T-helper 2 cell (primary cell): ENCODE measurements at regions not wholly inside any gene's neighbourhood (a gene's known extent, or its start where the extent isn't known, plus 50 kb on each side); places are given as distances from the start of the nearest gene placed in this dataset.

Experiments used
- DNase-seq, 5 experiments: peaks; one replicate each; pipeline versions ENCODE4 v3.0.0 to v3.0.0-alpha.2; 2012 to 2022

- no peak for DNase-seq
Observed at GRCh38 chr9:109886041-109886440, 106.0 kb downstream of the PALM2AKAP2 start.

- DNase-seq = peak in 1 of 5 experiments; percentile 78
Observed at GRCh38 chr9:109886617-109887016, 106.6 kb downstream of the PALM2AKAP2 start.

DNA sequence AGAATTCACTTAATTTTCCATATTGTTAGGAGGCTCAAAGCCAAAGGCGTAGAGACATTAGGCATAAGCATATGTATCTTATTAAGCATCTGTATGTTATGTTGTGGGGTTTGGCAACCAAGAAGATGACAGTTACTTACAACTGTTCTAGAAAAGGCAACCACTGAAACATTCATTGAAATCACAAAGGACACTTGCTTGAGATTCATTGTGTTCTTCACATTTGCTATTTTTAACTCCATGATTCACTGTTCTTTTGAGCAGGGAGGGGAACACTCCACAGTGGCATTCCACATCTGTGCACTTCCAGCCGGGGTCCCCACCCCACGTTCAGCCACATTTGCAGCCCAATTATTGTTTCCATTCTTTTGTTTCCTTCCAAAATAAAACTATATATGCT lies 107.1 kb downstream of the PALM2AKAP2 start:
- DNase-seq = peak in 1 of 5 experiments; percentile 15

DNA sequence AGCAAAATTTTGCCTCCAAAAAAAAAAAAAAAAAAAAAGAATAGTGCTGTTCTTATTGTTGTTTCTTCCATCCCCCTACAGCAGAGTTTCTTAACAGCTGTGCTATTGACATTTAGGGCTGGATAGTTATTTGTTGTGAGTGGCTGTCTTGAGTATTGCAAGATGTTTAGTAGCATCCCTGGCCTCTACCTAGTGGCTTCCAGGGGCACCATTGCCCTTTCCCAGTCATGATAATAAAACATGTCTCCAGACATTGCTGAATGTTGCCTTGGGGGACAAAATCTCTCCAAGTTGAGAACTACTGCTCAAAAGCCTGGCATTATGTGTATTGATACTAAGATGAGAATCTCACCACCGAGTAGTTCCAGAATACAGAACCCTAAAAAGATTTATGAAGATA lies 108.7 kb downstream of the PALM2AKAP2 start:
- DNase-seq = peak in 1 of 5 experiments; percentile 17

DNA sequence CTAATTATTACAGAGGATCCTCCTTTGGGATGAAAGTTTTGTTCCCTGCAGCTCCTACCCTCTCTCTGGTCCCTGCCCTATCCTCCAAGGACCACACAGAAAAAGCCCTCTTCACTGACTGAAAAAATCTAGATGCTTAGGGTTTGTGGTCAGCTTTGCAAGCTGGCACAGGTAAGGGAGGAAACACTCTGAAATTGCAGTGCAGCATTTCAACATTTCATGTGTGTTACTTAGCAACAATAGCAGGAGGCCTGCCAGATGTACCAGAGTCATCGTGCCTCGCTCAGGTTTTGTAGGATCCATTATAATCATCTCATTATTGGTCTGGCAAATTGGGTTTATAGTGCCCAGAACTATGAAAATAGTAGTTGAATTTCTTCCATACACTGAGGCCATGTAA lies 109.5 kb downstream of the PALM2AKAP2 start:
- peak in 1 of 5 experiments; percentile 55 for DNase-seq

GRCh38 chr9:109893241-109893640 lies 113.2 kb downstream of the PALM2AKAP2 start:
- peak in 1 of 5 experiments; percentile 34 for DNase-seq

DNA sequence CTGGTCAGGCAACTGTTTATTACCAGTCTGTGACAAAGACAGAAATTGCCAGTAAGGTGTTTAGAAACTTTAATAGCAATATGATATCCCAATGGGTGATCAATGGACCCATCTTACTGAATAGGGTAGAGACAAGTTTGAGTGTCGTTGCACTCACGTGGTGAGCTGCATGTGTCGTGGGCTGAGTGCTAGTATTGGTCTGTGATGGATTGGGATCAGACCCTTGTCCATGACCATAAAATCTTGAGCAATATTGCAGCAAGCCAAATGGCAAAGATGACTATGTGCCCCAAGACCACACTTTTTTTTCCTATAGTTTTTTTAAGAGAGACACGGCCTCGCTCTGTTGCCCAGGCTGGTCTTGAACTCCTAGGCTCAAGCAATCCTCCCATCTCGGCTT lies 114.5 kb downstream of the PALM2AKAP2 start:
- DNase-seq = no peak

- DNase-seq = peak in 1 of 5 experiments; percentile 43
Observed at GRCh38 chr9:109894921-109895758, 115.1 kb downstream of the PALM2AKAP2 start.

DNA sequence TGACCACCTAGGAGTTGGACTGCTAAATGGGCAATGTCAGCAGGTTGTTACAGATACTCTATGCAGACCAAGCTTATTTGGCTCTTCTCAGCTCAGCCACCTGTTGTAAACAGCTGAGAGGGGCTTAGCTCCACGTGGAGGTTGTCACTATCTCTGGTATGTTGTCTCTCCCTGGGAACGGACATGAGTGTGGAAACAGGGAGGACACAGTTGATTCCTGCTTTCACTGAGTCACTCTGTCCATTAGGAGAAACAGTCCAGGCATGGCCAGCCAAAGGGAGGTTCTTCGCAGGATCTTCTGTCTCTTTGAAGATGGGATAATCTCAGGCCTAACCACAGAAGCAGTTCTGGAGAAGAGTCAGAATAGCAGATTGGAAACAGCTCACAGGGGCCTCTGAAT lies 121.2 kb downstream of the PALM2AKAP2 start:
- no peak for DNase-seq

DNA sequence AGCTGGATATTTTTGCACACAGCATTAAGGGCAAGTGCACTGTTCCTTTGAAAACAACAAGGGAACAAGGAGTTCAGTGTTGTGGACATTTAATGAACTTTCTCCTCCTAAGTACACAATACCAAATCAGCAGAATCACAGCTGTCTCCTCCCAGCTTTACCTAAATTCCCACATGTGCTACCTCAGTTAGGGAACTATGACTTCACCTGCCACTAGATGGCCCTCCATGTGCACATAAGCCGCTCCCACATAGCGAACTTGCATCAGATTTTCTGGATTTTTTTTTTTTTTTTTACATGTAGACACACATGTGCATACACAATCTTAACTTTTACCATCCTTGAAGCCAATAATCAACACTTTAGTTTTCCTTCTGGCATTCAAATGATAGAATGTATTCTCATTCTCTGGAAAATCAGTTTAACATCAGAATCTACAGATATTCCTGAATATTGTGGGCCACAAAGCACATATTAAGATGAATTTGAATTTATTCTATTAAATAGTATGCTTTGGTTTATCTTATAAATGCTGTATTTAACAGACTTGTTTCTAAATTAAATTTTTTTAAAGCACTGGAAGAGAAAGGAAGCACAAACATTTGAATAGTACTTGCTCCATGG lies 123.6 kb downstream of the PALM2AKAP2 start:
- peak in 3 of 5 experiments; percentile 35 to 83 (median 39) for DNase-seq

DNA sequence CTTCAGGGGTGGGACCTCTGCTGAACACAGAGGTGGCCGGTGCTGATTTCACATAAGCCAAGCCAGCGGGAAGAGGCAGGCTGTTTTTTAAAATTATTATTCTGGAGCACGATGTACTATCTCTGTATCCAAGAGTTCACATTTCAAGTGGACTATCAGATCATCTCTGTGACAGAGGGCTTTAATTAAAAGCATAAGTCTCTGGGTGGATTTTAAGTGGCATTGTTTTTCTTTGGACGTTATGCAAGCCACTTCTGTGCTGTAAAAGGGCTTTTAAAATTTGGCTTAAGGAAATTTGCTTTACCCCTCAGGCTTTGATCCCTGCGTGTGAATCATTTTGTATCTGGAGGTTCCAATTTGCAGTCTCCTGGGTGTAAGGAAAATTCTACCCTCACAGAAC lies 124.7 kb downstream of the PALM2AKAP2 start:
- DNase-seq = no peak

- no peak for DNase-seq
Observed at GRCh38 chr9:109905472-109905871, 125.5 kb downstream of the PALM2AKAP2 start.

DNA sequence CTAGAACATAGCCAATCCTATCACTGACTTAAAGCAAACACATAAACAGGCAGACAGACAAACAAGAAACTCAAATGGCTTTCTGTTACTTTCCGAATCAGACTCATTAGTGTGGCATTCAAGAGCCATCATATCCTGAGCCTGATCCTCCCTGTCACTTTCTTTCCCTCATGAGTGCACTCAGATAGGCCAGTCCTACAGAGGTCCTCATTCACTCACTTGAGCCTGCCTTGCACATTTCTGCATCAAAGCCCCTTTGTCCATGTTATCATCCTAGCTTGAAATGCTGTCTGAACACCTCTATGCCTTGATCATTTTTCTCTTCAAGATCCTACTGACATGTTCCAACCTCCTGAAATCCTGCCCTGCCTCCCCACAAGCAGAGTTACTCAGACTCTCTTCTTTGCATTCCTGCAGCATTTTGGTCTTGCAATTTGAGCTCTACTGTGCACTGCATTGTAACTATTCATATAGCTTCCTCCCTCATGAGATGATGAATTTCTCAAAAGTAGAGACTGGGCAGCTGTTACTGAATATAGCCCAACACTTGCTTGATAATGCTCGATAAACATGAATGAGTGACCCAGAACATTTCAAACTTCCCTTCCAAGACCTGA lies 126.9 kb downstream of the PALM2AKAP2 start:
- peak in 1 of 5 experiments; percentile 51 for DNase-seq

GRCh38 chr9:109907400-109907799 lies 127.4 kb downstream of the PALM2AKAP2 start:
- no peak for DNase-seq

- no peak for DNase-seq
Observed at GRCh38 chr9:109907810-109908458, 127.9 kb downstream of the PALM2AKAP2 start.

DNA sequence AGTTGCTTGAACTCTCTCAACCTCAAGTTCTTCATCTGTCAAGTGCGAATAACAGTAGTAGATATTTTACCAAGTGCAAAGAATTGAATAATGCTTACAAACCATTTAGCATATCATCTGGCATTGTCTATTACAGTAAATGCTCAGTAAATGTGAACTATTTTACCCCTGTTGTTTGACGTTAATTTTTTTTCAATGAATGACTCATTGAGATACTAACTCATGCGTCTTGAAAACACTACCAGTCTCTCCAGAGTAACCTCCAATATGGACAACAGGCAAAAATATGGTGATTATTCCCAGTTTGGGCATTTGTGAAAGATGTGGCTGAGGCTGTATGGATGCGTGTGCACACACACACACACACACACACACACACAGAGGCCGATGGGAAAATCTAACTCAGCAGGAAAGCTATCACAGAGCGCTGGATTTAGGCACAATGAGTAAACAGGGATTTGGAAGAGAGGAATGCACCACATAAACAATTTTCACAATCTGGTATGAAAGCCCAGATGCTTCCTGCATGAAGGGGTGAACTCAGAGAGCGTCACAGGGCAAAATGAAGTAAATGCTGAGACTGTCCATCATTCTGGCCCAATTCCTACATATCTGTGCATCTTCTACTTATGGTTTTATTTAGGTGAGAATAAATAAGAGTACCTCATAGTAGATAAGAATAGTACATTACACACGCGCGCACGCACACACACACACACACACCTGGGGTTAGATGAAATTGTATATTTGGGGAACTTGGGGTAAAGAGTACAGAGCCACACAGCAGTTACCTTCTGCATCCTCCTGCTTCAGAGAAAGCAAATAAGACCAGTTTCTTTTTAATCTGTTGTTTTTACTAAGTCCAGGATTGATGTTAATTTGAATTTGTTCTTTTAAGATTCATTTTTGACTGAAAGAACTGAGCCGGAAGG lies 128.7 kb downstream of the PALM2AKAP2 start:
- DNase-seq = peak in 1 of 5 experiments; percentile 48

- DNase-seq = no peak
Observed at GRCh38 chr9:109910671-109911518, 130.9 kb downstream of the PALM2AKAP2 start.

- no peak for DNase-seq
Observed at GRCh38 chr9:109912082-109912582, 132.1 kb downstream of the PALM2AKAP2 start.

DNA sequence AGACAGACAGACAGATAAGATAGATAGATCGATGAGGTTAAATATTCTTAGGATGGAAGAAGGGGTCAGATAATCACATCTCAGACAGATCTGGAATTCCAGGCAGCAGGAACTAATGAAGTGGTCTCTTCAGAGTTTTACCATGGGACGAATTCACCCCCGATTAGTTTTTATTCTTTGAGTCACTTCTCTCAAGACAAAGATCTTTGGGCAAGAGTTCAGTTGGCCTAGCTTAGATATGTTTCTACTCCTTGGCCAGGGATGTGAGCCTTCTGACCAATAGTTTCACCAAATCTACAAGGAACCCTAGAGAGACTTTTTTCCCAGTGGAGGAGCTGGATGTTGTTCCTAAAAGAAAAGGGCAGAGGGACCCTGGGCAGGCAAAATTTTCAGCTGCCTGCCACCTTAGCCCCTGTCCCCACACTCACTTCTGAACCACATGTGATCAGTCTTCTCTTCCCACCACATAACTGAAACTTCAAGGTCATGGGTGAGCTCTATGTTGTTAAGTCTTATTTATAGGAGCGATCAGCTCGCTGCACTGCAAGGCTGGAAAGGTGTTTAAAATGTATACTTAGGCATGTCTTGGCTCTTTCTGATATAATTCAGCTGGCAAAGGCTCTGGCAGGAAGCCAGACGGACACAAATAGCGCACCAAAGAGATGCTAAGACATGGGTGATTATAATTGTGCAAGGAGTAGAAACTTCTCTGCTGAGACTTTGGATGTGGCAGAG lies 132.9 kb downstream of the PALM2AKAP2 start:
- DNase-seq = no peak

DNA sequence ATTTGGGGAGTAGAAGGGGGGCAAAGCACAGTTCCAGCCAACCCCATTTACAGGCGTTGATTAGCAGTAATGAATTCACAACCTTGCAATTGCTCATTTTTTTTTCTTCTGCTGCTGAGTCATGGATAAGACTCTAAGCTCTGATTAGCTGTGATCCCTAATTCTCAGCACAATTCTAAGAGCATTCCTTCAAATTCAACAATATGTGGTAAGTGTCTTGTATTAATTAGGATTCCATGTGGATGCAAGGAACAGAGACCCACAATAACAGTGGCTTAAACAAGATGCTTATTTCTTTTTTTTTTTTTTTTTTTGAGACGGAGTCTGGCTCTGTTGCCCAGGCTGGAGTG lies 133.4 kb downstream of the PALM2AKAP2 start:
- no peak for DNase-seq
